Astrocyte of the spinal cord (primary cell): ENCODE measurements at regions not wholly inside any gene's neighbourhood (a gene's known extent, or its start where the extent isn't known, plus 50 kb on each side); places are given as distances from the start of the nearest gene placed in this dataset.

Source experiments
- DNase-seq: peaks from one replicate; pipeline ENCODE4 v3.0.0; 2011; ENCODE audit warnings: low read depth, low spot score
- H3K4me3 ChIP-seq: 2 replicates; pipeline ENCODE4 v1.5.1; 2011; ENCODE audit warnings: low read depth, mild to moderate bottlenecking, low read length, moderate library complexity
- CTCF ChIP-seq: IDR thresholded peaks from 2 replicates; pipeline ENCODE4 v1.5.1; 2012; ENCODE audit warnings: low read depth, mild to moderate bottlenecking, low read length, inconsistent platforms
- in situ Hi-C: cut with HindIII; loops from 2 replicates; pipeline ENCODE4 v1.10.0; 2017; ENCODE audit warnings: low sequenced_read_pairs

GRCh38 chr1:25023190-25023578 is 93.1 kb upstream of the RUNX3 start:
- DNase-seq: no peak
- TF ChIP-seq CTCF: no peak

GRCh38 chr1:25022361-25023189 is 92.5 kb upstream of the RUNX3 start:
- in situ Hi-C loops: no loop called here
- H3K4me3 ChIP-seq: no peak overlapping the region
- peak; percentile 97 for DNase-seq
- TF ChIP-seq CTCF: no peak

More at GRCh38 chr1:25023190-25023578, 93.1 kb upstream of the RUNX3 start:
- H3K4me3 ChIP-seq: no peak overlapping the region
- in situ Hi-C loops: no loop called here

- no peak overlapping the region for H3K4me3 ChIP-seq
- in situ Hi-C loops: no loop called here
- TF ChIP-seq CTCF: no peak
- no peak for DNase-seq
These were observed 91.6 kb upstream of the RUNX3 start for GRCh38 chr1:25021591-25022215.

GRCh38 chr1:25020851-25021590 is 90.9 kb upstream of the RUNX3 start:
- in situ Hi-C loops: no loop called here
- no peak for DNase-seq
- TF ChIP-seq CTCF: no peak
- no peak overlapping the region for H3K4me3 ChIP-seq

- in situ Hi-C loops: no loop called here
- no peak overlapping the region for H3K4me3 ChIP-seq
- DNase-seq: no peak
- TF ChIP-seq CTCF: no peak
These were observed 90.2 kb upstream of the RUNX3 start for GRCh38 chr1:25020173-25020845.
